ENCODE measurements at regions not wholly inside any gene's neighbourhood (a gene's known extent, or its start where the extent isn't known, plus 50 kb on each side); places are given as distances from the start of the nearest gene placed in this dataset.

GRCh38 chr2:21382701-21383520 is 259.1 kb downstream of the TDRD15 start:
- TF ChIP-seq CTCF (IDR thresholded peaks at IDR 0.05) = no peak

- TF ChIP-seq CTCF (IDR thresholded peaks at IDR 0.05) = no peak
Measured at GRCh38 chr2:21386666-21387065, 262.9 kb downstream of the TDRD15 start.

- no peak for TF ChIP-seq CTCF (IDR thresholded peaks at IDR 0.05)
Measured at GRCh38 chr2:21392649-21393048, 268.9 kb downstream of the TDRD15 start.

GRCh38 chr2:21393173-21393572 is 269.4 kb downstream of the TDRD15 start:
- no peak for TF ChIP-seq CTCF (IDR thresholded peaks at IDR 0.05)

GRCh38 chr2:21395366-21395765 is 271.6 kb downstream of the TDRD15 start:
- TF ChIP-seq CTCF (IDR thresholded peaks at IDR 0.05) = no peak; the same call in 1 of the 2 replicates

GRCh38 chr2:21396252-21396651 is 272.5 kb downstream of the TDRD15 start:
- no peak for TF ChIP-seq CTCF (IDR thresholded peaks at IDR 0.05)

- TF ChIP-seq CTCF (IDR thresholded peaks at IDR 0.05) = no peak
Measured at GRCh38 chr2:21401022-21401698, 277.4 kb downstream of the TDRD15 start.

Measured in LNCAP (cell line).